PC-9 (cell line): ENCODE measurements at regions not wholly inside any gene's neighbourhood (a gene's known extent, or its start where the extent isn't known, plus 50 kb on each side); places are given as distances from the start of the nearest gene placed in this dataset.

ENCODE experiments used
- CTCF ChIP-seq: fragments of 200-600 bp; sonication (generic); conservative IDR thresholded peaks from 2 replicates; pipeline ENCODE4 v1.6.1; 2017; ENCODE audit warnings: mixed run types, antibody characterized with exemption, mild to moderate bottlenecking, moderate library complexity
- EZH2 ChIP-seq: fragments of 200-600 bp; sonication (generic); IDR thresholded peaks from 2 replicates; pipeline ENCODE4 v1.8.0; 2017; ENCODE audit warnings: antibody characterized with exemption, low read depth

GRCh38 chr5:57658018-57658417, 175.4 kb upstream of the ACTBL2 start:
- TF ChIP-seq CTCF (no peak), EZH2 (no peak)
